Effector memory CD4-positive, alpha-beta T cell (primary cell): ENCODE measurements at regions not wholly inside any gene's neighbourhood (a gene's known extent, or its start where the extent isn't known, plus 50 kb on each side); places are given as distances from the start of the nearest gene placed in this dataset.
A peak's percentile ranks its signal among the peaks of the same experiment; 100 is the strongest.

Experiments
- DNase-seq, 3 donors: peaks; one replicate each; pipeline ENCODE4 v3.0.0-alpha.2; 2020
- H3K27ac ChIP-seq: 2 replicates; pipeline ENCODE4 v1.7.0; 2013; ENCODE audit warnings: mild to moderate bottlenecking, low read length, moderate library complexity; ENCODE audit not compliant: insufficient read depth, poor library complexity, severe bottlenecking
- H3K27me3 ChIP-seq: replicated peaks from 2 replicates; pipeline ENCODE4 v1.7.0; 2013; ENCODE audit warnings: mild to moderate bottlenecking, low read length; ENCODE audit not compliant: insufficient read depth, control insufficient read depth, poor library complexity, severe bottlenecking
- H3K36me3 ChIP-seq: 2 replicates; pipeline ENCODE4 v1.7.0; 2013; ENCODE audit warnings: mild to moderate bottlenecking, low read length, moderate library complexity; ENCODE audit not compliant: control insufficient read depth, insufficient read depth
- H3K4me1 ChIP-seq: 2 replicates; pipeline ENCODE4 v1.7.0; 2013; ENCODE audit warnings: low read length, mild to moderate bottlenecking; ENCODE audit not compliant: control insufficient read depth, insufficient read depth, poor library complexity, severe bottlenecking
- H3K4me3 ChIP-seq: 2 replicates; pipeline ENCODE4 v1.7.0; 2013; ENCODE audit warnings: low read length, low read depth, mild to moderate bottlenecking; ENCODE audit not compliant: insufficient read depth, poor library complexity, severe bottlenecking
- H3K9me3 ChIP-seq: 2 replicates; pipeline ENCODE4 v1.7.0; 2013; ENCODE audit warnings: mild to moderate bottlenecking, low read length, moderate library complexity; ENCODE audit not compliant: control insufficient read depth

- Histone ChIP-seq H3K9me3 (no peaks in the 10 kb centered on the region), H3K36me3 (no peaks in the 10 kb centered on the region), H3K27me3 (no peaks in the 10 kb centered on the region), H3K27ac (no peak overlapping the region), H3K4me1 (no peaks in the 10 kb centered on the region), H3K4me3 (no peak overlapping the region)
- peak in 1 of 3 donors; percentile 12 for DNase-seq
Observed at GRCh38 chr6:130282234-130282995, 59.7 kb upstream of the SAMD3 start.

GRCh38 chr6:130276507-130276906 lies 53.8 kb upstream of the SAMD3 start:
- Histone ChIP-seq H3K36me3 (no peaks in the 10 kb centered on the region), H3K27me3 (no peaks in the 10 kb centered on the region), H3K9me3 (peaks cover 13% of the 10 kb centered on the region), H3K27ac (no peak overlapping the region), H3K4me1 (no peaks in the 10 kb centered on the region), H3K4me3 (no peak overlapping the region)
- DNase-seq = no peak

- H3K4me1 ChIP-seq = no peaks in the 10 kb centered on the region
- no peaks in the 10 kb centered on the region for H3K36me3 ChIP-seq
- H3K27me3 ChIP-seq = no peaks in the 10 kb centered on the region
- H3K9me3 ChIP-seq = peaks cover 13% of the 10 kb centered on the region
- H3K27ac ChIP-seq = no peak overlapping the region
- no peak overlapping the region for H3K4me3 ChIP-seq
- DNase-seq = no peak
Observed at GRCh38 chr6:130274007-130274406, 51.3 kb upstream of the SAMD3 start.
